Skeletal muscle cell (primary cell): ENCODE measurements at regions not wholly inside any gene's neighbourhood (a gene's known extent, or its start where the extent isn't known, plus 50 kb on each side); places are given as distances from the start of the nearest gene placed in this dataset.
A peak's percentile ranks its signal among the peaks of the same experiment; 100 is the strongest.
"Not testable (repeated sequence)": the region's sequence is repeated elsewhere in the genome, so short reads cannot be mapped to it uniquely, and the experiment has no call there.

Experiments
- DNase-seq: peaks from one replicate; pipeline ENCODE4 v3.0.0-alpha.2; 2010; ENCODE audit warnings: low read depth
- H3K4me3 ChIP-seq: 2 replicates; pipeline ENCODE4 v1.5.1; 2011; ENCODE audit warnings: low read depth, mild to moderate bottlenecking, control low read depth, low read length, moderate library complexity

DNA sequence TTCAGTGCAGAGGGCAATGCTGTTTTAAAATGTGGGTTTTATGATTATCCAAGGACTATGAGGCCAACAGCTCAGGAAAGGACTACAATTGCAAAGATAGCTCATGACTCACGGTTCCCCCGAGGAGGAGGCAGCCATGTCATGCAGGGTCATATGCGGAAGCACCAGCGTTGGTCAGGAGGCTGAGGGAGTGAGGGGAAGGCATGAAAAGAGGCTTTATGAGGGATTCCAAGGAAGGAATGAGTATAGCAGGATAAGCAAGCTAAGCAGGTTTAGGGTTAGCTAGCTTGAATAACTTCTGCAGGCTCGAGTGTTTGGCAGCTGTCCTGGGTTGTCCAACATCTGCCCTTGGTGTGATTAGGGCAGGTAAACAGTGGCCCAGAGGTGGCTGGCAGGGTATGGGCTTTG is 495.1 kb downstream of the SETD4 start:
- DNase-seq, result peak; percentile 94
- H3K4me3 ChIP-seq, result no peak overlapping the region

DNA sequence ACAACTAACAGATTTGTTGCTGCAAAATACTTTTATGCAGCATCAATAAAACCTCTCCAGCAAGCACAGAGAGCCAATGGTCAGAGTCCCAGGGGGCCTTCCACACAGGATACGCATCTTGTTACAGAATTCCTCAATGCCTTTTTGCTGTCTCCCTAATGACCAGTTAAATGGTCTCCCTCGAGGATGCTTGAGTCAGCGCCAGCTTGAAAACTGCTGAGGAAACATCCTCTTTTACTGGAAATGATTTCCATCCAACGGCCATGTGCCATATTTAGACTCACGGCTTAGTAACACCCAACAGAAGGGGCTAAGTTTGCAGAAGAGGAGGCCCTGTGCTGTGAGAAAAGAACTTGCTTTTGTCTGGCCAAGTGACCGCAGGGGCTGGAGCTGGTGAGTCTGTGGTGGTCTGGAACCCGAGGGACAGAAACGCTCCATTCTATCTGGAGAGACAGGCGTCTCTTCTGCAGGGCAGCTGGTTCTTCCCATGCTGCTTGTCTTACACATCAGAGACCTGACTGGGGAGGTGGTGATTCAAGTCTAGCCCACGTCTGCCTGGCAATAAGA is 496.4 kb downstream of the SETD4 start:
- no peak overlapping the region for H3K4me3 ChIP-seq
- DNase-seq, result peak; percentile 100

DNA sequence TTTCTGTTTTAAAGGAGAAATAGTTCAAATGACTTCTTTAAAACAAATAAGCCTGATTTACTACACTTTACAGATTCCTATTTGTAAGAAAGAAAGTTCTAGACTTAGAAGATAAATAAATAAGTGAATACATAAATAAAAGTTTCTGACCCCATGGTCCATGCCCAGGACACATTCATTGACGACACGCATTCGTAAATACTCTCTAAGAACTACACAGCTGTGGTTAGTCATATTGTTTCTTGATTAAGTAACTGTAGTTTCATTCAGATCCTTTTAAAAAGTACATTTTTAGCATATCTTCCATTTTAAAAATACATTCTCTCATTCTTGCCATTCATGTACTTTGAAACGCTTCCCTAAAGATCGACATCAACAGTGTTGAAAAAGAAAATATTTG is 497.4 kb downstream of the SETD4 start:
- H3K4me3 ChIP-seq, result no peak overlapping the region
- no peak for DNase-seq

DNA sequence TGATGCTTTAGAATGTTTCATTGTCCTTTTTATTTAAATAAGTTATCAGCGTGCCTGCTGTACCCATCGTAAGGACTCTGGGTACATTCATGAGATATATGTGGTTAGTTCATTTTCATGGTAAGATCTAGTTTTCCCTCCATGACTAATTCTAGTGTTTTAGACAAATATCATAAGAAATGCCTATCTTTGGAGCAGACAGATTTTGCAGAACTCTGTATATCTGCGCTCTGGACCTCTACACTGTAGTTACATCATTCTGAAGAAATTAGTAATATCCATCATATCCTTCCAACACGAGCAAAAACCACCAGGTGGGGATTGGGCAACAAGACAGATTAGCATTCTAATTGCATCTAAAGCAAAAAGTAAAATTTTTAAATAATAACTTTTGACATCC is 499.2 kb downstream of the SETD4 start:
- no peak overlapping the region for H3K4me3 ChIP-seq
- DNase-seq, result no peak

DNA sequence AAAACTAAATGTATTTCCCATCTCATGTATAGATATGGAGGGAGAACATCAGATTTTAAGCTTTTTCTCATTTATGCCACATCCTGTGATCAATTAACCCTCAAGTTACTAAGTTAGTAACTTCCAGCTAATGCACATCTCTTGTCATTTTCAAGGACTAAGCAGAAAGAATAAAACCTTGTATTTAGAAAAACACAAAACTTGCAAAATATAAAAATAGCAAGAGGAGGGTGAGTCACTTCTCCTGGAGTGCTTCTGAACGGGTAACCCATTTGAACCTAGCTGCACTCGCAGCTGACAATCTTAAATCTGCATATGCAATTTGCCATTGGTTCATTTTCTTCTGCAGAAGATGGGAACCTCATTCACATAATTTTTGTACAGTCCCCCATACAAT is 500.5 kb downstream of the SETD4 start:
- H3K4me3 ChIP-seq, result no peak overlapping the region
- DNase-seq, result no peak

DNA sequence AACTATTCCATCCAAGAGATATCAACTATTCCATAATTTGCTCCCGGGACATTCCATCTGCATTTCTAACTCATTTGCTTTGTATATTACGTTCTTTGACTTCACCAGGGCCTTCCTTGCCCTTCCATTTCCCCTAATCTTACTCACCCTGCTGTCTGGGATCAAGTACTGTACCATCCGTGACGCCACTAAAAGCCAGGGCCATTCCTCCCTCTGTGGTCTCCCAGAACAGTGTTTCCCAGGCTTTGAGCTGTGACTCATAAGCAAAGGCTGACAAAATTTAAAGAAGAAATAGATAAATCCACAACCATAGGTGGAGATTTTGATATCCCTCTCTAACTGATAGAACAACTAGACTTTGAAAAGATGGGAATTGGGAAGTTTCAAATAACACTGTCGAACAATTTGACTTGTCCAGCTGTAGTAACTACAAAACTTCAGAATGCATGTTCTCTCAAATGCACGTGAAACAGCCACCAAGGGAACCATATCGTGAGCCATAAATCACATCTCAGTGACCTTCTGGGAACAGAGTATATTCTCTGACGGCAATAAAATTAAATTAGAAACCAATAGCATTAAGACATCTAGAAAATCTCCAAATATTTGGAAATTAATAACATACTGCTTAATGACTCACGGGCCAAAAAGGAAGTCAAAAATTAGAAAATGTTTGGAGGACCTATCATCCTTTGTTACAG is 501.0 kb downstream of the SETD4 start:
- peak; percentile 97 for DNase-seq
- H3K4me3 ChIP-seq, result no peak overlapping the region

DNA sequence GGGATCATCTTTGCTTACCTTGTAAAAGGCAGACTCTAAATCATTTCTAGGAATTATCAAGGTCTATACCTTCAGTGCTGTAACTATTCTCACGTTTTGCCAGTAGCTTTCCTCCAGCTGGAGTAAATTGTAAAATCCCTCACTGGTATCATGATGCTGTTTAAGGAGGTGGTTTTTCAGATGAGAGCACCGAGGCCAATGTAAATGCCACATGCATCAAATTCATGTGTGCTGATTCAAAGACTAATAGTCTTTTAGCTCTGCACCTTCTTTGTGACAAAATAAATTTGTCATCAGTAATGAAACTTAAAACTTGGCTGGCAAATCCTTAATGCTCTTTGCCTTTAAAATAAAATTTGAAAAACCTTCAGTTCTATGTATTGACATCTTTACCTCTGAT is 503.8 kb downstream of the SETD4 start:
- no peak for DNase-seq
- H3K4me3 ChIP-seq, result no peak overlapping the region

DNA sequence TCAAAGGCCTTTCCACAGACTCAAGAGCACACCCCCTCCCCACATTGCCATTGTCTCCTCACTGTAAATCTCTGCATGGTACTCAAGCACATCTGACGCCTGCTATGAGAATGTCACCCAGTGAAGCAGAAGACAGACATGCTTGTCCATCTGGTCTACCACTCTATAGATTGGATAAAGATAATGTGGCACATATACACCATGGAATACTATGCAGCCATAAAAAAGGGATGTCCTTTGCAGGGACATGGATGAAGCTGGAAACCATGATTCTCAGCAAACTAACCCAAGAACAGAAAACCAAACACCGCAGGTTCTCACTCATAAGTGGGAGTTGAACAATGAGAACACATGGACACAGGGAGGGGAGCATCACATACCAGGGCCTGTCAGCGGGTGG is 503.4 kb upstream of the RUNX1 start:
- not testable (repeated sequence) for H3K4me3 ChIP-seq, DNase-seq

DNA sequence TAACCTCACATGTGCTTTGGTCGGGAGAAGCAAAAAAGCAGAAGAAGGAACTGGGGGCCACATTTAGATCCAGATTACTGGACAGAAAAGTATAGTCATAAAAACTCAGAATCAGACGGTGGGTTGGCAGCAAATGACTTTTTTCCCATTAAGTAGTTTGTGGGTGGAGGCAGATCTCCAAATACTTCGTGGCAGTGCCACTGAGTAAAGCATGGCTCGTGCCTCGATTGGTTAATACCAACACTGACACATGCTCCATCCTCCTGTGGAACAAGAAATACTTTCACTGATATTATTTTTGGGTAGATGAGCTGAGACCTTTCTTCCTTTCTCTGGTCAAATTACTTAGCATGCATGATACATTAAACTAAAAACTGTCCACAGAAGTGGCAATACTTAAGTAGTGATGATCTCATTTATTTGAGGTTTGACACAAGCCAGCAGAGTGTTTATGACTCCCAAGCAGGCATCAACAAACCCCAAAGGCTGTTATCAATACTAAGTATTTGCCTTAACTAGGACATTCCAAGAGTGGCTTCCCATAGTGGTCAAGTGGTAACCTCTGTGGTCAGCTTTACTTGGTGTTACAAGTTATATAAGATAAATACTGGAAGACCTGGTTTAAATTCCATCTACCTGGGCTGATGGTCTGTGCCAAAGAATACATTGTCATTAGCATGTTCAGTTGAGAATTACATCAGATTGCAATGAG is 500.0 kb upstream of the RUNX1 start:
- no peak for DNase-seq

DNA sequence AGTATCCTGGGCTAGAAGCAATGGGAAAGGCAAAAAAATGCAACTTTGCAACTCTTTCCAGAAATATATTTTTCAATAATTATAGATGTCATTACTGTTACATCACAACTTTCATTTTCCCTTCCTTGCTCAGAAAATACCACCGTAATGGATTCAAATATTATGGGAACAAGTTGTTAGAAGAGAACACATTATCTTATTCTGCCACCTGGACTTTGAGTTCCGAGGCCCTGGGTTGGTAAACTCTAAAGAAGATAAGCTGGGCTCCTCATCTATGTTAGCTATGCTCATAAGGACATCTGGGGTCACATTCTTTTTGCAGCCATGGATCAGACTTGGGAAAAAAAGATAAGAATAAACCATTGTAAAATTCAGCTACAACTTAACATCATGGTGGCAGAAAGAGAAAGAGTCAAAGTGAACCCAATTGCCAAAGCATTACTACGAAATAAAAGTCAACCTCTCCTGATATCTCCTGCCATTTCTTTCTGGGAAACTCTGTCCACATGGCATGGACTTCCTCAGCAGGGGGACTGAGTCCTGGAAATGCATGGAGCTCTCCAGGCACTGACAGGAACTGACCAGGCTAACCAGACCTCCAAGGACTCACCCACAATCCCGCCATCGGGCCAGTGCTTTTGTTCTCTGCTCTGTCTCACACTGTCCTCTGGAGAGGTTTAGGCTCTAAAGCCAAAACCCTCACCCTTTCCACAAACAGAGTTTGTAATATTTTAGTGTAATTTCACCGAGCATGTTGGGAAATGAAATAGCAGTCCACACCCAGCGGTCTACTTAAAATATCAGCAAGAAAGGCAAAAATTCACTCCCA is 499.1 kb upstream of the RUNX1 start:
- H3K4me3 ChIP-seq, result no peak overlapping the region
- no peak for DNase-seq

More for the DNA sequence above, 500.0 kb upstream of the RUNX1 start:
- no peak overlapping the region for H3K4me3 ChIP-seq

DNA sequence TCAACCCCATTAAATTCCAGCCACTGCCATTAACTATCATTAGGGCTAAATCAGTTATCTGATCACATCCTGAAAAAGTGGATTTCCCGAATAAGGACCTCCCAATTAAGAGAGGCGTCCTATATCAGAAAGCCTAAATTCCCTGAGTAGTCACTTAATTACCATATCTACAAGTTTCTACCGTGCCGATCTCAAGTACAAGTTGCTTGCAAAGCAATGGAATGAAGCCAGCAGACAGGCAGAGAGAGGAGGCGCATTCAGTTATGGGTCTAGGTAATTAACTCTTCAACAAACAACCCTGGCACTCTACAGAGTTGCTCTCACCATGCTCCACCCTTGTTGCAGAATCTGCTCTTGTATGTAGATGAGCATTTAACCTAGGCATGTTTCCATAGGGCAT is 494.6 kb upstream of the RUNX1 start:
- DNase-seq, result no peak
- no peak overlapping the region for H3K4me3 ChIP-seq

DNA sequence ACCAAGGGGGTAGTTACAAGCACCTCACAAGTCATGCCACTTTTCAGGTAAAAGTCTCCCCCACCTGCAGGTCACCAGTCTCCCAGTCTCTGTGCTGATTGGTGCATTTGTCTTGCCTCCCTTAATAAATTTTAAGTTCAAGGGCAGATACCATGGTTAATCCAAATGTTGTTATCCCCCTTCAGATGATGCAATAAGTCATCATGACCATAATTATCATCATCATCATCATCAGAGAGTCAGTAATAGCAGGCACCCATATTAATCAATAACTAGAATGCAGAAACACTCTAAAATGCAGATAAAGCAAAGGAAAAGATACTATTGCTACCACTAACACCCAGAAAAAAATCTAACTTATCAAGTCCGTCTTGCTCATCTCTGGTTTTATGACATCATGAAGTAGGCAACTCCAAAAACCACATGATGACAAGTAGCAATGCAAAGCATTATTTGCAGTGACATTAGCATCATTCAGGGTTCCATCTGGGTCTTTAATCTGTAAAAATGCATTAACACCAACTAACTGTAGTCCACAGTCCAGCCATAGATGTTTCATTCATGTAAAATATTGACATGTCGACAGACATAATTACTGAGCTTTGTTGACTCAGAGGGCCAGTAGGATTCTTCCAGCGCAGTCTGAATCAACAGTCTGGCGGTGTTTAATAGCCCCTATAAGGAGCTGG is 492.0 kb upstream of the RUNX1 start:
- H3K4me3 ChIP-seq, result no peak overlapping the region
- peak; percentile 82 for DNase-seq

DNA sequence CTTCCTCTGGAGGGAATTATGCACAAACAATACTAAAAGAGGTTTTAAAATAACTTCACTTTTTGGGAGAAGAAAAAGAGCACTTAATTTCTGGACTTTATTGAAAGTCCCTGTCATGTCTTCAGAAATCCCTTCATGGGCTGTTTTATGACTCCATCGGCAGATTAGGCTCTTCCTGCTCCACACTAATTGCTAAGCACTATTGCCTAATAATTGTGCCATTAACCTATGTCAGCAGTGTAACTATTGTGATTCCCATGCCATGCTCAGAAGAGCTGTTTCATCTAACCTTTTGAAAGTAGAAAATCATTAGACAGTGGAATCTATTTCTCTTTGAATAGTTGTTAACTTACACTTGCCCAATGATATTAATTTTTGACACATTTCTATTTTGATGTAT is 489.3 kb upstream of the RUNX1 start:
- DNase-seq, result no peak
- no peak overlapping the region for H3K4me3 ChIP-seq

DNA sequence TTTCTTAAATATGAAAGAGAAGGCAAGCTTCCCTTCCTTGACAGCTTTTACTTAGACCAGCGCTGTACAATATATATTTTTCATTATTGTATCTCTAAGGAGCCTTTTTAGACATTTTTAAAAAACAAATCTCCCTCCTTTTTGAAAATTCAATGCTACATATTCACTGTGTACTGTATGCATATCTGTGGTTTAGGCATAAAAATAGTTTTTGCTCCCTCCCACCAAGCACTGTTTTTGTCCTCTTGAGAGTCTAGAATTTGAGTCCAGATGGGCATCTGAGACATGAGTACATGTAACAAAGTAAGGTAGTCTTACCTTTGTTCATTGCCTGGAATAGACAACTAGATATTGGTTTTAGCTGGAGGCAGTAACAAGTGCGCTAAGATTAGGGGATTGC is 488.5 kb upstream of the RUNX1 start:
- DNase-seq, result no peak
- H3K4me3 ChIP-seq, result no peak overlapping the region

DNA sequence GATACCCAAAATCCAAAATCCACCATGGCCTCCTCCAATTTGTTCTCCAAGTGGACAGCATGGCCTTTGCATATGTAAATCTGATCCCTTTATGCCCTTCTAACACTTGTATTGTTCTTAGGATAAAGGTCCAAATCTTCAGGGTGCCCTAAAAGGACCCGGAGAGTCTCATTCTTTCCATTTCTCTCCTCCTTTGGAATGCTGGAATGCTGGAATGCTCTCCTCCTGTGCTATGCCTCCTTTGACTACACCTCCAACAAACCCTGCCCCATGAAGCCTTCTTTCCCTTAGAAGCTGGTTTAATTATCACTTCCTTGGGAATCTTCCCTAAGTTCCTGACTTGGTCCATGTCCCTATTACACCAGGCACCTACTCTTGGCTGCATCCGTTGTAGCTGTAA is 484.8 kb upstream of the RUNX1 start:
- H3K4me3 ChIP-seq, result no peak overlapping the region
- no peak for DNase-seq

DNA sequence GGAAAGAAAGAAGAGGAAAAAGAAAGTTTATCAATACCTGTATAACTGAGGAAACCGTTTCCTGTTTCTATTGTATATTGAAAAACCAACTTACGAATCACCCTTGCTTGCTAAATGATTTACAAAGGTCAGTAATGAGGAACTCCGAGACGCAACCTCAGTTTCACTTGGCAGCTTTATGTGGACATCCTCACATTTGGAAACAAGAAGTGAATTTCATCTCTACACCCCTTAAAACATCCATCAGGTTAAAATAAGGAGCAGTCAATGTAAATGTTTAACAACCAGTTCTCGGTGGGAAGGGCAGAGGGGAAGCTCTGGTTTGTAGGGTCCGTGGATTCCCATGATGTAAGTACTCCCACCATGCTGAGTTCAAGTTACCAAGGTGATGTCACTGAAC is 481.7 kb upstream of the RUNX1 start:
- H3K4me3 ChIP-seq, result no peak overlapping the region
- DNase-seq, result no peak

DNA sequence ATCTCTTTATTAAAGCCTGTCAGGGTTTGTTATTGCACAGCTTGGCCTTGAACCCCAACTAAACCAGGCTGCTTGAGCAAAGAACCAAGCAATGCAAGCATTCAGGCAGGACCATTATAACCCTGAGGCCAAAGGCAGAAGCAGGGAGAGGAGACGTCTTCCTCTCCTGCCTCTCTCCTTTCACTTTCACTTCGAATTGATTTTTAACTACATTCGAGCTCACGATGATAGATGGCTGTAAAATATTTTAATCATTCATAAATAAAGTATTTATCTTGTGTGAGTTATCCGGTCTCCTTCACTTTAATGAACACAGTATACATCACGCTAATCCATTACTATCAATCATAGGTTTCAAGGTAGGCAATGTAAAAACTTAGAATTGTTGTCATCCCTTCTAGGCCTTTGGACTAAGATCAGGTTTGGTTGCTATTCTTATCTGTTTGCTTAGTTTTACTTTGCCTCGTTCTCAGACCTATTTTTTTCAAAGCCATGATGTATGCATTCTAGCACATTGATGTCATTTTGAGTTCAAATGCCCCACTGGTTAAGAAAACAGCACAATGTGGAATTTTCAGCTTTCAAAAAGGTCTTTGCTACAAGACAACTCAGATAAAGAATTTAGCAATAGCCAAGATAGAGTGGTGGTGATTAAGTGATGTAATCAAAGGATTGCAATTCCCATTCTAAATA is 480.2 kb upstream of the RUNX1 start:
- no peak overlapping the region for H3K4me3 ChIP-seq
- DNase-seq, result no peak

DNA sequence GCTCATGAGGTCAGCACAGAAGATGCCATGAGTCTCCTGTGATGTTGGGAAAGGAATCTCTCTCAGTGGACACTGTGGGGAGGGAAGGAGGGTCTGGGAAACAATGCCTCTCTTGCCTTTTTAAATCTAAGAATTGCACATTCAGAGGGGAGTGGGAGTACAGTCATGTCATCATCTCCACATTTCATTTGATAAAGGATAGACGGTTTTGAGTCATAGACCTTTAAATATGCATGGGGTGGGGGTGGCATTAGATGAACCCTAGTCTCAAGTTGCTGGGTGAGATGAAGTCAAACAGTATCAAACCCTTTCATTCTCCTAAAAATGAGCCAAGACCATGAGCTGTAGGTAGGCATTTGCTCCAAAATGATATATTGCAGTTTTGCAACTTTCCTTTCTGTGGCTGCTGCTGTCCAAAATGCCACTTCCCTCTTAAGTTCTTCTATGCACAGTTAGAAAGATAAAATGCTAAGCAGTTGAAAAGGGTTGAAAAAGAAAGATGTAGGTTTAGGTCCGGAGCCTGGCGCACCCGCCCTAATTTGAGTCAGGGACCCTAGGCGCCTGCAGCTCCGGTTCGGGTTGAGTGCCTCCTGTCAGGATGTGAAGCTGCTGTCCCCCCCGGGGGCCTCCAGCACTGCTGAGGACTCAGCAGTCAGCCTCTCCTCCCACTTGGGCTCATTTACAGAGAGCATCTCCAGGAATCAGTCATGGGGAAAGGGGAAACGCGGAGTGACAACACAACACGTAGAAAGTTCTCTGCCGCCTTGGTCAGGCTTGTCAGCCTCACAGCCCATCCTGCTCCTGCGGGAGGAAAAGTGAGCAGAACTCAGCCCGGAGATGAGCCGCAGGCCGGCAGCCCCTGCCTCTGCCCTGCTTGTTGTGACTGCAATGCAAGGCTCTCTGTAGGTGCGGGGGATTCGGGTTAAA is 479.3 kb upstream of the RUNX1 start:
- no peak overlapping the region for H3K4me3 ChIP-seq

More for the DNA sequence above, 479.3 kb upstream of the RUNX1 start:
- no peak for DNase-seq
